CD1c-positive myeloid dendritic cell (primary cell): ENCODE measurements at regions not wholly inside any gene's neighbourhood (a gene's known extent, or its start where the extent isn't known, plus 50 kb on each side); places are given as distances from the start of the nearest gene placed in this dataset.
"Not testable (repeated sequence)": the region's sequence is repeated elsewhere in the genome, so short reads cannot be mapped to it uniquely, and the experiment has no call there.

Source experiments
- DNase-seq: peaks from one replicate; pipeline ENCODE4 v3.0.0-alpha.2; 2016; ENCODE audit errors: extremely low spot score

GRCh38 chr6:74631564-74631963, 574.3 kb downstream of the COL12A1 start:
- peak; percentile 2 for DNase-seq

GRCh38 chr6:74626288-74626687, 579.6 kb downstream of the COL12A1 start:
- no peak for DNase-seq

- DNase-seq: no peak
These were observed 582.8 kb downstream of the COL12A1 start for GRCh38 chr6:74623027-74623426.

- no peak for DNase-seq
These were observed 594.6 kb downstream of the COL12A1 start for GRCh38 chr6:74611220-74611619.

- no peak for DNase-seq
These were observed 595.5 kb downstream of the COL12A1 start for GRCh38 chr6:74610352-74610751.

DNA sequence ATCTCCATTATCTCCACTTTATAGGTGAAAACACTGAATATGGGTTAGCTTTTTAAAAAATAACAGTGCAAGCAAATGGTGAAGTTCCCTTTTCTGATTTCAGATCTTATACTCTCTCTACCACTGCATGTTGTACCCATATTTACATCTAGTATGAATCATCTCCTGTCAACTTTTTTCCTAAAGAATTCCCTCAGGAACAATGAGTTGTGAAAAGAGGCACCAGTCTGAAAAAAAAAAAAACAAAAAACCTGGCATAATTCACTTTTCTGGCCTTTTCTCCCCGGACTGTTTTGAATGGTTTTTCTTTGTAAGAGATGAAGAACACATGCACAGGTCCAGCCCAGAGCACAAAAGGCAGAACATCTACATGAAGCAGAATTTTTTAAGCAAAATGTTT, 596.0 kb downstream of the COL12A1 start:
- DNase-seq: no peak

DNA sequence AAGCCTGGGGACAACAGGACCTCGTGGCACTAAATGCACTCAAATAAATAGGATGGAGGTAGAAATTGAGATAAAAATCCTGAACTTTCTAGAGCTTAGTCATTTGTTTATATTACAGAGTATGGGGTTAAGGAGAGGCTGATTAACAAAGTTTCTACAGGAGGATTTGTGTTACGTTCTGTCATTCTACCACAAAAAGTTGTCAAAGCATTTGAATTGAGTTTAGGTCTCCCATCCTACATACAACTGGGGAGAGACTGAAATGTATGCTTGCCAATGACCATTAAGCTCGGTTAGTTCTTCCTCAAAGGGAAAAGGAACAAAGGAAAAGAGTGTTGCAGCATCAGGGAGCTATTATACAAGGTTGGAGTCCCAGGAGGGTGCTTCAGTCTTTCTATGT, 597.9 kb downstream of the COL12A1 start:
- DNase-seq: peak; percentile 7

DNA sequence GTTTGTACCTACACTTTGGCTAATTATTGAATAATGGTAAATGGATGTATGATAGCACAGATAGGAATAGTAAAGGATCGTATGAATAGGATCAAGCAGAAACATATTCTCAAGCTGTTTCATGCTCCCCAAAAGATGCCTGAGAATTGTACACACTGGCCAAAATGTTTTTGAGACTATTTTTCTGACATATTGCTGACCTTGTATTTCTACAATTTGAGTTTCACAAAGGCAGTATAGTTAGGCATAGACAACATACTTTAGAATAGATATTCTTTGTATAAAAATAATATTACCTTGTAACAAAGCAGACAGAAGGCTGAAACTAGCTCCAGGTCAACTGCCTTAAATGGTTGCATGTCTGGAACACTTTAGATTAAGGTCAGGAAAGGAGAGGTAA, 598.4 kb downstream of the COL12A1 start:
- no peak for DNase-seq

GRCh38 chr6:74606582-74607071, 599.2 kb downstream of the COL12A1 start:
- no peak for DNase-seq

DNA sequence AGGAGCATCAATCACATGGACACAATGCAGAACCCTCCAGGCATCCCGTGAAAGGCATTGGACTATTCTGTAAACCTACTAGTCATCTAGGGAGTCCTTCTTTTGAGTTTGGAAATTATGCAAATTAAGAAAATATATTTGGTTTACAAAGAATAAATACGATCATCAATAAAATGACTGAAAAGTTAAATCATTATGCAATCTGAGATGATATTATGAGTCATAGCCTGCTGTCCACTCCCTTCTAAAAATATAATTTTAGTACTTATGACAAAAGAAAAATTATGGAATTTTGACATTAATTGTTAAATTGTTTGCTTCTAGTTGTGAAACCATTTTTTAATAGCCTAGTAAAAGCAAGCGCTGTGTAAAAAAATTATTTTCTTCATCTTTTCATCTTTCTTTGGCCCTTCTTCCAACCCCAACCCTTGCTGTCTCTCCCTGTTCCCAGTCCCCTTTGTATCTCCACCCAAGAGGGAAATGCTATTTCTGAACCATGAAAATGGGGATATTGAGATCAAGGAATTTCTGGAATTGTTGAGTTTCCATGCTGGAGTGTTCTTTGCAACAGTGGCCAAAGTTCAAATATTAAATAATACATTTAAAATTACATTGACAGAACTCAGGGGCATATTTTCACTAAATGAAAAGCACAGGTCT, 599.8 kb downstream of the COL12A1 start:
- DNase-seq: no peak

DNA sequence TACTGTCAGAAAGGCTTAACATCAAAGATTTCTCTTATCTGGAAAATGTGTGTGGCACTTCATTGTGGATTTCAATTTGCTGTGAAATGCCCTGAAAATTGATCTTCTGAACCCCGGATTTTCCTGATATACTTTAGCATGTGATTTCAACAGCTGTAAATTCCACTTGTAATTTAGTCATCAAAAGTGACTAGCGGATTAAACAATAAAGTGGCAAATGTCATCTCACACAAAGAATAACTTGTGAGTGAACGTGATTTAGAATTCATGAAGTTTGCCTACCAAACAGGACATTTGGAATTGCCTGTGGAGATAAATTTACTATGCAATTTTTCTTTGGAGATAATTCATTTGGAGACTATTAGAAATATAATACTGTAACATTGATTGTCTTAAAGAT, 601.6 kb downstream of the COL12A1 start:
- DNase-seq: no peak

DNA sequence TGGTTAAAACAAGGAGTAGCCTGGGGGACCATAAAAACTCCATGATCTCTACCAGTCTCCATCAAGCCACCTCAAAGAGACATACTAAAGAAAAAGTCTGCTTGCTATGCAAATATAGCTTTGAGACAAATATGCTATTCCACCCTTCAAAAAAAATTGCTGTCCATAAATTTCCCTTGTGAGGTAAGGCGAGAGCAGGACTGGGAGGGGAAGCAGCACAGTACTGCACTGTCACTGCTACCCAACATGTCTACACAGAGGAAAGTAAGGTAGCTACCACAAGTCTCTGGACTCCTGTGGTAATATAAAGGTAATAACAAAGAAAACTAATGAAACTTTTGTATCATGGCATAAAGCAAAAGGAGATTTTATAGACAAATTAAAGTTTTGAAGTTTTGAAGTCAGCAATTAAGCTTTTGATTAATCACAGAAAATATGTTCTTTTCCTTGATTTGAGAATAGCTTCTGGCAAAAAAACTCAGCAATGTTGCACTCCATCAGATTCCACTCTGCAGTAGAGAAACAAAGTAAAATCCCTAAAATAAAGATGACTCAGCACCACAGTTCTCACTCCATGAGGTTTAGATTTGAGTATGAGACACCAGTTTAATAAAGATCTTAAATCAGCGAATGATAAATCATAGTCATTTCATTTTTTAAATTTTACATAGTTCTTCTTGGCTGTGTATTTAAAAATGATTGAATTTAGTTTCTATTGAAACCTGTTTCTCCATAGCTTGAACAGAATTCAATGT, 602.4 kb downstream of the COL12A1 start:
- no peak for DNase-seq

GRCh38 chr6:74602206-74602605, 603.6 kb downstream of the COL12A1 start:
- DNase-seq: no peak

DNA sequence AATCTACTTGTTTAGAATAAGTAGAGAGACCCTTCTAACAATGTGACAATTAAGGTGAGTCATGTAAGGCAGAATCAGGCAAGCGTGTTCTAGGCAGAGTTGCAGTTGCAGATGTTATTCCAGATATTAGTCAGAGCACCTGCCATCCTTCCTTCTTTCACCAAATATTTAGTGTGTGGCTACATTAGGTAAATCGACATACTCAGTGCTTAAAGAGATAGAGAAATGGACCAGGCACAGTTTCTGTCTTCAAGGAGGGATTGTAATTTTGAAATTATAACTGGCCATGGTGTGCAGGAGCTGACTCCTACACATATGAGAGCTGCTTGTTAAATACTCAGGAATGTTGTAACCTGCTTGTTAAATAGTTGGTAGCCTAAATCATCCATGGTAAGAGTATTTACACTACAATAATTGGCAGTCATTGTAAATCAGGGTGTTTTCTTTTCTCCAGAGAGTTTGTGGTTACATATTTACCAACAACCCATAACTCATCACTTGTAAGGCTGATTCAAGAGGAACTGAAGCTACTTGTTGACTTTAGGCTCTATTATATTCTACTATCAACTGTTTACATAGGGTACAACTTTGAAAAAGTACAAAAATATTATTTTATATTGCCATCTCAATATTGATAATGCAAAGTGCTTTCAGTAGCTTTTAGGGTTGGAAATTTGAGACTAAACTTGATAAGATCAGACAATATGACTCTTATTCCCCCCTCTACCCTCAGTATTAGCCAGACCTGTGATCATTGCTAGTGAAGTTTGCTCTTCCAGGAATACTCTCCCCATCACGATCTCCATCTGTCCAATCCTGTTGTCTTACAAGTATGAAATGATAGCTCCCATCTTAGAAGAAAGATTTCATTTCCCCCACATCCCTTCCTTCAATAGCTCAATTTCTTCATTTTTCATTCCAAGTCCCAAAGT, 607.1 kb downstream of the COL12A1 start:
- no peak for DNase-seq

- DNase-seq: no peak
These were observed 608.0 kb downstream of the COL12A1 start for GRCh38 chr6:74597840-74598239.

GRCh38 chr6:74597266-74597665, 608.6 kb downstream of the COL12A1 start:
- no peak for DNase-seq

- no peak for DNase-seq
These were observed 609.3 kb downstream of the COL12A1 start for GRCh38 chr6:74596588-74596987.

DNA sequence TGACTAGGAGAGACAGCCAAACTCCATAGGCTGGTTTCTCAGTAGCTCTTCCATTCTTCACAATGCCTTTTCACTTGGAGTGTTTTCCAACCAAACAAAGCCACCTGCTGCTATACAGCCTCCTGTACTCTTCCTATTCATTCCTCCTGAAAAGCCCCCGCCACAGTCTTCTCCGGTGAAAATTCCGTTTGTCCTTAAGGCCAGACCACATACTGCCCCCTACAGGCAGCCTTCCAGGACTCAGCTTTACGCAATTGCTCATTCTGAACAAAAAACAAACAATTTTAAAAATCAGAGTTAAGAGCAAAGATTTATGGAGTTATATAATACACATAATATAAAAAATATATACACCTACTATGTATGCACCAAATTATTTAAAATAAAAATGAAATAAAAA, 611.5 kb downstream of the COL12A1 start:
- not testable (repeated sequence) for DNase-seq

- DNase-seq: no peak
These were observed 617.6 kb downstream of the COL12A1 start for GRCh38 chr6:74588094-74588832.

DNA sequence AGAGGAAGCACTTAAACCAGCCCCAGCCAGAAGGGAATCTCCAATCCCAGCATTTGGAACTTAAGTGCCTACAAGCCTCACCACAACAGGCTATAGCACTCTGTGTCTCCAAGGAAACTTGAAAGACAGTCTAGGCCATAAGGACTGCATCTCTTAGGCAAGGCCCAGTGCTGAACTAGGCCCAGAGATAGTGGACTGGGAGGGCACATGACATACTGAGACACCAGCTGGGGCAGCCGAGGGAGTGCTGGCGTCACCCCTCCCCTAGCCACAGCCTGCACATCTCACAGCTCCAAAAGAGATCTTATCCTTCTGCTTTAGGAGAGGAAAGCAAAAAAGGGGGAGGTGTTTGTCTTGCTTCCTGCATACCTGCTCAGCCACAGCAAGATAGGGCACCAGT, 618.5 kb downstream of the COL12A1 start:
- DNase-seq: no peak

DNA sequence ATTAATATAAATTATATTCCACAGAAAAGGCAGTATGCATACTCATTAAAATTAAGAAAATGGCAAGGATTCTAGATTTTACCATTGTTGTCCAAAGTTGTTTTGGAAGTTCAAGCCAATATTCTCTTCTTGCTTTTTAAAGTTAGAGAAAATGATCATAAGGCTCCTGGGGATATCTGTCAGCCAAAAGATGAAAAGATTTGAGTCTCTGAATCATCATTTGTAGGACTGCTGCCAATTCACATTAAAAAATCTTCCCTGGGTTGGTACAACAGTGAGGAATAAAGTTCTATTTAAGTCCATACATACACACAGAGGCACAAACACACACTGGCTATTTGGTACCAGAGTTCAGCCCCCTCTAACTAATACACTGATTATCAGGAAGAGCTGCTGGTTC, 620.1 kb downstream of the COL12A1 start:
- DNase-seq: no peak

DNA sequence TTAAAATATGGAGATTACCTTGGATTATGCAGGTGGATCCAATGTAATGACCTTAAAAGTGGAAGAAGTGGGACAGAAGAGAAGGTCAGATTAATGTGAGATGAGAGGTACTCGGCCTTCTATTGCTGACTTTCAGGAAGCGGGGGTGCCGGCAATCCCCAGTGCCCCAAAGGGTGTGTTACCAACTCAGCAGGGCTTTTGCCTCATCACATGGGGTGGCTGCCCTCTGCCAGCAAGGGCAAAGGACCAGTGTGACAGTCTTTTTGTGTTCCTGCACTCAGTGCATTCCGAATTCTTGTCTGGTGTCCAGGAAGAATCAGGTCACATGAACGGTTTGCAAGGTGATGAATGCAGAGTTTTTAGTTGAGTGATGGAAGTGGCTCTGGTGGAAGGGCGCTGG, 624.2 kb downstream of the COL12A1 start:
- DNase-seq: no peak
